Neural progenitor cell (in vitro differentiated cells): ENCODE measurements at regions not wholly inside any gene's neighbourhood (a gene's known extent, or its start where the extent isn't known, plus 50 kb on each side); places are given as distances from the start of the nearest gene placed in this dataset.

Experiments used
- DNase-seq: peaks from one replicate; pipeline ENCODE4 v3.0.0-alpha.2; 2016; ENCODE audit warnings: low spot score
- H2AFZ ChIP-seq: fragments of 200-600 bp; sonication (generic); replicated peaks from 2 replicates; pipeline ENCODE4 v1.6.1; 2016; ENCODE audit warnings: antibody characterized with exemption
- H3F3A ChIP-seq: fragments of 200-600 bp; sonication (generic); 2 replicates; pipeline ENCODE4 v1.6.1; 2016; ENCODE audit warnings: antibody characterized with exemption, low read depth
- H3K27ac ChIP-seq: fragments of 200-600 bp; sonication (generic); 2 replicates; pipeline ENCODE4 v1.5.1; 2016; ENCODE audit warnings: mild to moderate bottlenecking
- H3K27me3 ChIP-seq: fragments of 200-600 bp; sonication (generic); 2 replicates; pipeline ENCODE4 v1.6.1; 2016; ENCODE audit warnings: mild to moderate bottlenecking, moderate library complexity
- H3K36me3 ChIP-seq: fragments of 200-600 bp; sonication (generic); 2 replicates; pipeline ENCODE4 v1.5.1; 2016
- H3K4me1 ChIP-seq: fragments of 200-600 bp; sonication (generic); 2 replicates; pipeline ENCODE4 v1.6.1; 2016; ENCODE audit warnings: mixed run types
- H3K4me2 ChIP-seq: fragments of 200-600 bp; sonication (generic); 2 replicates; pipeline ENCODE4 v1.6.1; 2016
- H3K4me3 ChIP-seq: fragments of 200-600 bp; sonication (generic); 2 replicates; pipeline ENCODE4 v1.5.1; 2016
- H3K79me2 ChIP-seq: fragments of 200-600 bp; sonication (generic); 2 replicates; pipeline ENCODE4 v1.6.1; 2016; ENCODE audit warnings: low read depth
- H3K9ac ChIP-seq: fragments of 200-600 bp; sonication (generic); 2 replicates; pipeline ENCODE4 v1.6.1; 2016
- H3K9me3 ChIP-seq: fragments of 200-600 bp; sonication (generic); 2 replicates; pipeline ENCODE4 v1.5.1; 2016; ENCODE audit warnings: low read depth
- H4K20me1 ChIP-seq: fragments of 200-600 bp; sonication (generic); 2 replicates; pipeline ENCODE4 v1.6.1; 2016; ENCODE audit warnings: low read depth
- H3K27ac Mint-ChIP-seq: 3 replicates; pipeline ENCODE4 v1.8.0; 2021; ENCODE audit warnings: mixed read lengths
- H3K27me3 Mint-ChIP-seq: 2 replicates; pipeline ENCODE4 v1.8.0; 2022; ENCODE audit warnings: low read depth, mild to moderate bottlenecking, inconsistent platforms, moderate library complexity, mixed read lengths; ENCODE audit not compliant: insufficient read depth
- H3K36me3 Mint-ChIP-seq: 3 replicates; pipeline ENCODE4 v1.8.0; 2021; ENCODE audit warnings: mixed read lengths
- H3K4me1 Mint-ChIP-seq: 3 replicates; pipeline ENCODE4 v1.8.0; 2021; ENCODE audit warnings: mixed read lengths
- H3K4me3 Mint-ChIP-seq: 3 replicates; pipeline ENCODE4 v1.8.0; 2021; ENCODE audit warnings: mild to moderate bottlenecking, moderate library complexity, mixed read lengths
- H3K9me3 Mint-ChIP-seq: 3 replicates; pipeline ENCODE4 v1.8.0; 2020; ENCODE audit warnings: mixed read lengths
- CTCF ChIP-seq: fragments of 200-600 bp; sonication (generic); IDR thresholded peaks from 2 replicates; pipeline ENCODE4 v1.5.1; 2017; ENCODE audit warnings: antibody characterized with exemption, mild to moderate bottlenecking
- EZH2 ChIP-seq: fragments of 200-600 bp; sonication (generic); IDR thresholded peaks from 2 replicates; pipeline ENCODE4 v1.6.1; 2017; ENCODE audit warnings: antibody characterized with exemption, mild to moderate bottlenecking, moderate library complexity
- EZH2phosphoT487 ChIP-seq: fragments of 200-600 bp; sonication (generic); IDR thresholded peaks from 2 replicates; pipeline ENCODE4 v1.6.1; 2017; ENCODE audit warnings: antibody characterized with exemption

GRCh38 chr1:169015464-169015863 is 91.0 kb upstream of the ATP1B1 start:
- Histone ChIP-seq H3K27me3 (no peaks in the 10 kb centered on the region), H3F3A (no peaks in the 10 kb centered on the region), H4K20me1 (no peaks in the 10 kb centered on the region), H3K9me3 (no peaks in the 10 kb centered on the region), H3K9ac (no peak overlapping the region), H2AFZ (no peak overlapping the region), H3K36me3 (no peaks in the 10 kb centered on the region), H3K4me2 (no peak overlapping the region), H3K27ac (no peak overlapping the region), H3K4me3 (no peak overlapping the region), H3K4me1 (no peaks in the 10 kb centered on the region), H3K79me2 (no peaks in the 10 kb centered on the region)
- H3K4me3 Mint-ChIP-seq: no peak overlapping the region
- H3K9me3 Mint-ChIP-seq: no peaks in the 10 kb centered on the region
- H3K4me1 Mint-ChIP-seq: no peaks in the 10 kb centered on the region
- no peak for TF ChIP-seq EZH2phosphoT487
- TF ChIP-seq EZH2: no peak
- TF ChIP-seq CTCF: no peak
- DNase-seq: no peak
- H3K36me3 Mint-ChIP-seq: no peaks in the 10 kb centered on the region
- H3K27ac Mint-ChIP-seq: no peak overlapping the region
- H3K27me3 Mint-ChIP-seq: peaks cover 2% of the 10 kb centered on the region

- TF ChIP-seq CTCF: no peak
- TF ChIP-seq EZH2: no peak
- no peak for TF ChIP-seq EZH2phosphoT487
- Histone ChIP-seq H3K4me1 (no peaks in the 10 kb centered on the region), H4K20me1 (no peaks in the 10 kb centered on the region), H3K79me2 (no peaks in the 10 kb centered on the region), H3K36me3 (no peaks in the 10 kb centered on the region), H3F3A (no peaks in the 10 kb centered on the region), H3K9ac (no peak overlapping the region), H3K27ac (no peak overlapping the region), H3K9me3 (no peaks in the 10 kb centered on the region), H3K4me3 (no peak overlapping the region), H3K4me2 (no peak overlapping the region), H3K27me3 (no peaks in the 10 kb centered on the region), H2AFZ (no peak overlapping the region)
- H3K27ac Mint-ChIP-seq: no peak overlapping the region
- no peaks in the 10 kb centered on the region for H3K27me3 Mint-ChIP-seq
- no peaks in the 10 kb centered on the region for H3K36me3 Mint-ChIP-seq
- no peak overlapping the region for H3K4me3 Mint-ChIP-seq
- DNase-seq: no peak
- H3K9me3 Mint-ChIP-seq: peaks cover 2% of the 10 kb centered on the region
- no peaks in the 10 kb centered on the region for H3K4me1 Mint-ChIP-seq
Measured at GRCh38 chr1:169018751-169019150, 87.7 kb upstream of the ATP1B1 start.

GRCh38 chr1:169019419-169020058 is 87.0 kb upstream of the ATP1B1 start:
- H2AFZ ChIP-seq: no peak overlapping the region
- Mint-ChIP-seq H3K36me3 (no peaks in the 10 kb centered on the region), H3K4me3 (no peak overlapping the region), H3K9me3 (peaks cover 2% of the 10 kb centered on the region), H3K4me1 (no peaks in the 10 kb centered on the region), H3K27ac (no peak overlapping the region), H3K27me3 (no peaks in the 10 kb centered on the region)
- no peaks in the 10 kb centered on the region for H4K20me1 ChIP-seq
- no peak overlapping the region for H3K4me2 ChIP-seq
- H3K9ac ChIP-seq: no peak overlapping the region
- no peaks in the 10 kb centered on the region for H3K4me1 ChIP-seq
- no peak for TF ChIP-seq CTCF
- no peak for TF ChIP-seq EZH2
- no peak for TF ChIP-seq EZH2phosphoT487
- no peak for DNase-seq
- H3K9me3 ChIP-seq: no peaks in the 10 kb centered on the region
- H3K79me2 ChIP-seq: no peaks in the 10 kb centered on the region
- H3K4me3 ChIP-seq: no peak overlapping the region
- no peaks in the 10 kb centered on the region for H3K27me3 ChIP-seq
- H3F3A ChIP-seq: no peaks in the 10 kb centered on the region
- no peaks in the 10 kb centered on the region for H3K36me3 ChIP-seq
- H3K27ac ChIP-seq: no peak overlapping the region
